Upper lobe of right lung (tissue), 1 donor: ENCODE measurements at regions not wholly inside any gene's neighbourhood (a gene's known extent, or its start where the extent isn't known, plus 50 kb on each side); places are given as distances from the start of the nearest gene placed in this dataset.
A peak's percentile ranks its signal among the peaks of the same experiment; 100 is the strongest.

Experiments used
- ATAC-seq: fragments of 200-7000 bp; cut with Tn5 transposase; one replicate; pipeline ENCODE4 v1.9.1; 2020; ENCODE audit warnings: mild to moderate bottlenecking, moderate library complexity
- DNase-seq: peaks from one replicate; pipeline ENCODE4 v3.0.0-alpha.2; 2020
- H3K27ac ChIP-seq: fragments of 200-600 bp; one replicate; pipeline ENCODE4 v1.8.0; 2022
- H3K27me3 ChIP-seq: fragments of 200-600 bp; one replicate; pipeline ENCODE4 v1.8.0; 2022; ENCODE audit warnings: mild to moderate bottlenecking
- H3K36me3 ChIP-seq: fragments of 200-600 bp; one replicate; pipeline ENCODE4 v1.8.0; 2022
- H3K4me1 ChIP-seq: fragments of 200-600 bp; one replicate; pipeline ENCODE4 v1.8.0; 2022
- H3K4me3 ChIP-seq: fragments of 200-600 bp; one replicate; pipeline ENCODE4 v1.8.0; 2022; ENCODE audit warnings: mild to moderate bottlenecking
- H3K9me3 ChIP-seq: fragments of 200-600 bp; one replicate; pipeline ENCODE4 v1.8.0; 2022
- CTCF ChIP-seq: fragments of 200-600 bp; IDR thresholded peaks from one replicate; pipeline ENCODE4 v1.8.0; 2022; ENCODE audit warnings: antibody characterized with exemption
- intact Hi-C: fragments of 100-400 bp; cut with DNase I; formaldehyde crosslinking; loops from one replicate; pipeline ENCODE4 v1.11.0; 2022
- donor health status: DM: no; HTN: yes; CAD: no; lungs with severe emphysema.

GRCh38 chr1:69305621-69306020, 262.1 kb upstream of the LRRC7 start:
- ATAC-seq, result no peak
- DNase-seq, result no peak
- Histone ChIP-seq H3K9me3 (peaks cover 4% of the 10 kb centered on the region), H3K27ac (no peak overlapping the region), H3K4me1 (no peaks in the 10 kb centered on the region), H3K4me3 (no peak overlapping the region), H3K36me3 (no peaks in the 10 kb centered on the region), H3K27me3 (no peaks in the 10 kb centered on the region)
- no peak for TF ChIP-seq CTCF
- intact Hi-C loops, result no loop called here

GRCh38 chr1:69312055-69312732, 255.5 kb upstream of the LRRC7 start:
- Histone ChIP-seq H3K9me3 (peaks cover 4% of the 10 kb centered on the region), H3K27me3 (no peaks in the 10 kb centered on the region), H3K4me3 (no peak overlapping the region), H3K27ac (no peak overlapping the region), H3K36me3 (no peaks in the 10 kb centered on the region), H3K4me1 (no peaks in the 10 kb centered on the region)
- ATAC-seq (no peak), DNase-seq (no peak)
- intact Hi-C loops, result no loop called here
- TF ChIP-seq CTCF, result no peak

GRCh38 chr1:69313118-69313517, 254.6 kb upstream of the LRRC7 start:
- intact Hi-C loops, result no loop called here
- no peak for DNase-seq

GRCh38 chr1:69315416-69315815, 252.3 kb upstream of the LRRC7 start:
- DNase-seq (no peak), ATAC-seq (peak; percentile 44)
- Histone ChIP-seq H3K4me3 (no peak overlapping the region), H3K9me3 (no peaks in the 10 kb centered on the region), H3K27me3 (no peaks in the 10 kb centered on the region), H3K36me3 (no peaks in the 10 kb centered on the region), H3K27ac (no peak overlapping the region), H3K4me1 (no peaks in the 10 kb centered on the region)
- intact Hi-C loops, result no loop called here
- TF ChIP-seq CTCF, result no peak

More at GRCh38 chr1:69313118-69313517, 254.6 kb upstream of the LRRC7 start:
- Histone ChIP-seq H3K9me3 (peaks cover 4% of the 10 kb centered on the region), H3K27me3 (no peaks in the 10 kb centered on the region), H3K27ac (no peak overlapping the region), H3K36me3 (no peaks in the 10 kb centered on the region), H3K4me3 (no peak overlapping the region), H3K4me1 (no peaks in the 10 kb centered on the region)
- TF ChIP-seq CTCF, result no peak
- ATAC-seq, result no peak

GRCh38 chr1:69315823-69316222, 251.9 kb upstream of the LRRC7 start:
- ATAC-seq (peak; percentile 17), DNase-seq (no peak)
- Histone ChIP-seq H3K27me3 (no peaks in the 10 kb centered on the region), H3K27ac (no peak overlapping the region), H3K4me3 (no peak overlapping the region), H3K4me1 (no peaks in the 10 kb centered on the region), H3K9me3 (no peaks in the 10 kb centered on the region), H3K36me3 (no peaks in the 10 kb centered on the region)
- no peak for TF ChIP-seq CTCF
- intact Hi-C loops, result no loop called here

GRCh38 chr1:69319287-69319686, 248.4 kb upstream of the LRRC7 start:
- no peak overlapping the region for H3K4me3 ChIP-seq
- H3K9me3 ChIP-seq, result no peaks in the 10 kb centered on the region
- no peaks in the 10 kb centered on the region for H3K36me3 ChIP-seq
- TF ChIP-seq CTCF, result no peak
- H3K27me3 ChIP-seq, result no peaks in the 10 kb centered on the region
- no peaks in the 10 kb centered on the region for H3K4me1 ChIP-seq
- no peak for ATAC-seq
- intact Hi-C loops, result no loop called here
- no peak for DNase-seq
- H3K27ac ChIP-seq, result no peak overlapping the region
